Activated B cell treated with CpG ODN at 0.5 μM for 24 hours (primary cell): ENCODE measurements at regions not wholly inside any gene's neighbourhood (a gene's known extent, or its start where the extent isn't known, plus 50 kb on each side); places are given as distances from the start of the nearest gene placed in this dataset.

Experiments
- ATAC-seq: fragments of 200-7000 bp; cut with Tn5 transposase; one replicate; pipeline ENCODE4 v1.10.0; 2021; ENCODE audit warnings: low read depth, mild to moderate bottlenecking, moderate library complexity
- CTCF ChIA-PET: fragments of 350-600 bp; sonication (Branson Sonifier 250); formaldehyde crosslinking; loops from one replicate; lab custom pipeline; 2021; ENCODE audit warnings: antibody characterized with exemption; lab: Charles Lee
- POLR2A ChIA-PET: fragments of 350-600 bp; sonication (Branson Sonifier 250); formaldehyde crosslinking; loops from one replicate; lab custom pipeline; 2021; ENCODE audit warnings: antibody characterized with exemption; lab: Charles Lee
- DNase-seq: peaks from one replicate; pipeline ENCODE4 v3.0.0; 2022
- H3K27ac Mint-ChIP-seq: one replicate; pipeline ENCODE4 v1.8.0; 2020; ENCODE audit warnings: mixed read lengths
- H3K27me3 Mint-ChIP-seq: one replicate; pipeline ENCODE4 v1.8.0; 2021; ENCODE audit warnings: mixed read lengths
- H3K36me3 Mint-ChIP-seq: one replicate; pipeline ENCODE4 v1.8.0; 2021; ENCODE audit warnings: low read depth, mixed read lengths
- H3K4me1 Mint-ChIP-seq: one replicate; pipeline ENCODE4 v1.8.0; 2021; ENCODE audit warnings: mixed read lengths
- H3K4me3 Mint-ChIP-seq: one replicate; pipeline ENCODE4 v1.8.0; 2020; ENCODE audit warnings: mild to moderate bottlenecking, mixed read lengths
- H3K9me3 Mint-ChIP-seq: one replicate; pipeline ENCODE4 v1.8.0; 2020; ENCODE audit warnings: mixed read lengths
- CTCF ChIP-seq: fragments of 200-600 bp; IDR thresholded peaks from one replicate; pipeline ENCODE4 v1.8.0; 2022; ENCODE audit warnings: antibody characterized with exemption, mild to moderate bottlenecking
- intact Hi-C: fragments of 100-400 bp; cut with micrococcal nuclease; formaldehyde crosslinking; loops from one replicate; pipeline ENCODE4 v1.15.1; 2024

GRCh38 chr4:182179105-182179504 lies 64.1 kb upstream of the TENM3 start:
- DNase-seq: no peak
- no peak for ATAC-seq
- Mint-ChIP-seq H3K4me1 (no peaks in the 10 kb centered on the region), H3K27me3 (no peaks in the 10 kb centered on the region), H3K9me3 (no peaks in the 10 kb centered on the region), H3K27ac (no peak overlapping the region), H3K36me3 (no peaks in the 10 kb centered on the region), H3K4me3 (no peak overlapping the region)
- TF ChIP-seq CTCF: no peak
- intact Hi-C loops: no loop called here
- CTCF ChIA-PET: no interaction called here
- POLR2A ChIA-PET: no interaction called here

GRCh38 chr4:182179751-182180150 lies 63.5 kb upstream of the TENM3 start:
- ChIA-PET CTCF (no interaction called here), POLR2A (no interaction called here)
- no peaks in the 10 kb centered on the region for H3K27me3 Mint-ChIP-seq
- ATAC-seq (no peak), DNase-seq (no peak)
- no peak overlapping the region for H3K27ac Mint-ChIP-seq
- H3K4me3 Mint-ChIP-seq: no peak overlapping the region
- TF ChIP-seq CTCF: no peak
- H3K9me3 Mint-ChIP-seq: no peaks in the 10 kb centered on the region
- intact Hi-C loops: no loop called here
- no peaks in the 10 kb centered on the region for H3K36me3 Mint-ChIP-seq
- H3K4me1 Mint-ChIP-seq: no peaks in the 10 kb centered on the region

GRCh38 chr4:182185491-182185890 lies 57.7 kb upstream of the TENM3 start:
- no peaks in the 10 kb centered on the region for H3K9me3 Mint-ChIP-seq
- intact Hi-C loops: no loop called here
- DNase-seq (no peak), ATAC-seq (no peak)
- no peak overlapping the region for H3K27ac Mint-ChIP-seq
- TF ChIP-seq CTCF: no peak
- no peaks in the 10 kb centered on the region for H3K36me3 Mint-ChIP-seq
- H3K4me1 Mint-ChIP-seq: no peaks in the 10 kb centered on the region
- no peaks in the 10 kb centered on the region for H3K27me3 Mint-ChIP-seq
- ChIA-PET POLR2A (no interaction called here), CTCF (no interaction called here)
- no peak overlapping the region for H3K4me3 Mint-ChIP-seq

- CTCF ChIA-PET: no interaction called here
- no peak for TF ChIP-seq CTCF
- H3K27ac Mint-ChIP-seq: no peak overlapping the region
- intact Hi-C loops: no loop called here
- POLR2A ChIA-PET: no interaction called here
- ATAC-seq: no peak
- H3K4me1 Mint-ChIP-seq: no peaks in the 10 kb centered on the region
- no peaks in the 10 kb centered on the region for H3K9me3 Mint-ChIP-seq
- no peaks in the 10 kb centered on the region for H3K27me3 Mint-ChIP-seq
- no peak for DNase-seq
- H3K4me3 Mint-ChIP-seq: no peak overlapping the region
- H3K36me3 Mint-ChIP-seq: no peaks in the 10 kb centered on the region
Observed at GRCh38 chr4:182187674-182188073, 55.5 kb upstream of the TENM3 start.

GRCh38 chr4:182188622-182189021 lies 54.6 kb upstream of the TENM3 start:
- H3K4me1 Mint-ChIP-seq: no peaks in the 10 kb centered on the region
- ChIA-PET CTCF (no interaction called here), POLR2A (no interaction called here)
- H3K36me3 Mint-ChIP-seq: no peaks in the 10 kb centered on the region
- no peak overlapping the region for H3K4me3 Mint-ChIP-seq
- H3K27me3 Mint-ChIP-seq: no peaks in the 10 kb centered on the region
- no peaks in the 10 kb centered on the region for H3K9me3 Mint-ChIP-seq
- DNase-seq (no peak), ATAC-seq (no peak)
- intact Hi-C loops: no loop called here
- no peak for TF ChIP-seq CTCF
- no peak overlapping the region for H3K27ac Mint-ChIP-seq
